GM10248 (cell line): ENCODE measurements at regions not wholly inside any gene's neighbourhood (a gene's known extent, or its start where the extent isn't known, plus 50 kb on each side); places are given as distances from the start of the nearest gene placed in this dataset.

Source experiments
- CTCF ChIA-PET: fragments of 300-600 bp; sonication (Branson Sonifier 250); formaldehyde crosslinking; extraction: SDS; loops from one replicate; lab custom pipeline; 2021; ENCODE audit warnings: antibody characterized with exemption; lab: Yijun Ruan, JAX
- POLR2A ChIA-PET: fragments of 350-650 bp; sonication (Branson Sonifier 250); formaldehyde crosslinking; extraction: SDS; loops from one replicate; lab custom pipeline; 2020; ENCODE audit warnings: antibody characterized with exemption; lab: Yijun Ruan, JAX
- DNase-seq: peaks from one replicate; pipeline ENCODE4 v3.0.0; 2012; ENCODE audit errors: extremely low spot score
- CTCF ChIP-seq: IDR thresholded peaks from 2 replicates; pipeline ENCODE4 v1.5.1; 2012; ENCODE audit warnings: mild to moderate bottlenecking, low read depth; ENCODE audit errors: extremely low read depth, missing control alignments, control extremely low read depth

- POLR2A ChIA-PET, result no interaction called here
- TF ChIP-seq CTCF, result no peak
- CTCF ChIA-PET, result no interaction called here
- DNase-seq, result no peak
Observed at GRCh38 chr14:100472491-100472890, 114.7 kb downstream of the BEGAIN start.

- TF ChIP-seq CTCF, result no peak
- no peak for DNase-seq
- POLR2A ChIA-PET, result no interaction called here
- CTCF ChIA-PET, result no interaction called here
Observed at GRCh38 chr14:100473249-100473648, 114.0 kb downstream of the BEGAIN start.

- DNase-seq, result no peak
- ChIA-PET CTCF (no interaction called here), POLR2A (interaction anchor here (0.6 kb wide), 1 partner anchor 1291 kb away, joined by 3 read pairs; no protein-coding TSS in a partner anchor)
- no peak for TF ChIP-seq CTCF
Observed at GRCh38 chr14:100474196-100474595, 113.0 kb downstream of the BEGAIN start.

GRCh38 chr14:100475268-100475667 lies 111.9 kb downstream of the BEGAIN start:
- no peak for DNase-seq
- POLR2A ChIA-PET, result no interaction called here
- CTCF ChIA-PET, result interaction anchor here (1.1 to 1.3 kb wide), 2 partner anchors 20 to 170 kb away, joined by 3 to 4 read pairs; no protein-coding TSS in a partner anchor
- no peak for TF ChIP-seq CTCF

- CTCF ChIA-PET, result interaction anchor here (0.8 to 1.4 kb wide), 8 partner anchors 13 to 169 kb away, joined by 3 to 4 read pairs (median 3); no protein-coding TSS in a partner anchor
- POLR2A ChIA-PET, result no interaction called here
- TF ChIP-seq CTCF, result no peak
- DNase-seq, result no peak
Observed at GRCh38 chr14:100476012-100476822, 111.0 kb downstream of the BEGAIN start.

GRCh38 chr14:100484531-100485267 lies 102.5 kb downstream of the BEGAIN start:
- ChIA-PET CTCF (interaction anchor here (1.0 kb wide), 1 partner anchor 11 kb away, joined by 3 read pairs; no protein-coding TSS in a partner anchor), POLR2A (no interaction called here)
- no peak for DNase-seq

More at GRCh38 chr14:100484531-100485267, 102.5 kb downstream of the BEGAIN start:
- TF ChIP-seq CTCF, result no peak
